Breast epithelium (tissue), 4 donors: ENCODE measurements at regions not wholly inside any gene's neighbourhood (a gene's known extent, or its start where the extent isn't known, plus 50 kb on each side); places are given as distances from the start of the nearest gene placed in this dataset.

Experiments used
- DNase-seq, 2 donors: peaks; one replicate each; pipeline ENCODE4 v3.0.0-alpha.2; 2019; ENCODE audit warnings: low spot score in 2 of 2
- H3K27ac ChIP-seq, 2 donors: fragments of 200-600 bp; sonication (generic) in 1 of 2; one replicate each; pipeline ENCODE4 v1.5.1; 2016 to 2019; ENCODE audit warnings: mild to moderate bottlenecking in 1 of 2
- H3K27me3 ChIP-seq, 2 donors: fragments of 200-600 bp; sonication (generic) in 1 of 2; one replicate each; pipeline versions ENCODE4 v1.5.1 to v1.6.0; 2017 to 2019; ENCODE audit warnings: control low read depth in 1 of 2, mild to moderate bottlenecking in 1 of 2
- H3K36me3 ChIP-seq: fragments of 200-600 bp; one replicate; pipeline ENCODE4 v1.5.1; 2019
- H3K4me1 ChIP-seq, 2 donors: fragments of 200-600 bp; sonication (generic); one replicate each; pipeline ENCODE4 v1.5.1; 2016 to 2019; ENCODE audit warnings: control low read depth in 1 of 2
- H3K4me3 ChIP-seq, 3 donors: fragments of 200-600 bp; sonication (generic); 1 replicate in 2 of 3; 2 replicates in 1 of 3; pipeline ENCODE4 v1.5.1; 2016 to 2019; ENCODE audit warnings: mild to moderate bottlenecking in 3 of 3, moderate library complexity in 2 of 3
- H3K9me3 ChIP-seq, 2 donors: fragments of 200-600 bp; sonication (generic) in 1 of 2; one replicate each; pipeline ENCODE4 v1.5.1; 2016 to 2019; ENCODE audit warnings: control low read depth in 1 of 2
- CTCF ChIP-seq, 3 donors: fragments of 450-650 bp; IDR thresholded peaks; one replicate each; pipeline ENCODE4 v1.5.1; 2016 to 2017; ENCODE audit warnings: antibody characterized with exemption in 3 of 3, mild to moderate bottlenecking in 3 of 3, moderate library complexity in 3 of 3
- POLR2A ChIP-seq: fragments of 450-650 bp; IDR thresholded peaks from one replicate; pipeline ENCODE4 v1.6.1; 2016; ENCODE audit warnings: antibody characterized with exemption, mild to moderate bottlenecking, moderate library complexity
- POLR2AphosphoS5 ChIP-seq, 3 donors: sonication (generic); formaldehyde crosslinking; IDR thresholded peaks; one replicate each; pipeline ENCODE4 v1.6.1; 2017; ENCODE audit warnings: antibody characterized with exemption in 3 of 3
- intact Hi-C: fragments of 100-400 bp; cut with DNase I; formaldehyde crosslinking; loops from one replicate; pipeline ENCODE4 v1.15.1; 2023; ENCODE audit warnings: low total_unique reads

DNA sequence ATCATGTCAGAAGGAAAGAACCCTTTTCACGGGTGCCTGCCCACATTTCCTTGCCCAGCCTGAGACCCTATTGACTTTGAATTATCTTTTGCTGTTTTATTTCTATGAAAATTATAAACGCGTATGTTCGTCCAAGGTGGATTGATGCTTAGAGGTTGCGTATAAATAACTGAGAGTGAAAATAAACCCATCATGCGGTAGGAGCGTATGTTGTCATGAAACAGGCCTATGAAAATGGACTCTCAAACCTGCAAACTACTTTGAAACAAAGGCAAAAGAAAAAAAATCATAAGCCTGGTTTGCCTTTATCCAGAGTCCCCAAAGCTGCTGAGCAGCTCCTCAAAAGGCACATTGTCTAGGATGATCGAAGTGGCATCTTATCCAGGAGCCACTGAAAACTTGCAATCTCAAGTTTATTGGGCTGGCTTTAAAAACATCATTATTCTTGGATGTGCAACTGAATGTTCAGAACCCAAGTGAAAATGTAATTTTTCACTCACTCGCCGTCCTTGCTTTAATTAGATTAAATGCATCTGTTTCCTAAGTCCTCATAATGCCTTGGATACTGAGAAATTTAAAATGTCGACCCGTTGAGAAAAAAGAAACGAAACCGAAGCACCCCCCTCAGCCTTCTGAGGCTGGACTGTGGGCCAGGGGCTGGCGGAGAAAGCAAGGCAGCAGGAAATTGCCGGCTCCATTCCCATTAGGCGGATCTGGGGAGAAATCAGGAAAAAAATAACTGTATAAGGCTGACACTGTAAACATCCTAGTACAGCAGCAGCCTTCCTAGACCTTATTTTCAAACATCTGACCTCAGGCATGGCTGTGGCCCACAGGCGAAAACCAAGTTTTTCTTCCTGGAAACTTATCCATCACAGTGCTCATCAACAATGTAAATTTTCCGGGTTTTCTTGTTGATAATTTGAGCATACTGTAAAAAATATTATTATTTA is 82.9 kb upstream of the PPARA start:
- intact Hi-C loops: no loop called here
- peak overlapping the region; percentile 30 to 98 (median 40) for H3K4me3 ChIP-seq
- peaks cover 0 to 10% of the 10 kb centered on the region in 2 donors for H3K4me1 ChIP-seq
- TF ChIP-seq POLR2AphosphoS5 (IDR thresholded peaks at IDR 0.05) (peak in 2 of 3 donors; percentile 26 to 54), CTCF (IDR thresholded peaks at IDR 0.05) (no peak), POLR2A (no peak)
- DNase-seq: peak; percentile 17 to 22
- no peaks in the 10 kb centered on the region for H3K36me3 ChIP-seq
- peak overlapping the region; percentile 100 for H3K27ac ChIP-seq
- no peaks in the 10 kb centered on the region for H3K27me3 ChIP-seq
- H3K9me3 ChIP-seq: no peaks in the 10 kb centered on the region

GRCh38 chr22:46068181-46068592 is 82.1 kb upstream of the PPARA start:
- H3K4me3 ChIP-seq: peak overlapping the region in 2 of 3 donors; percentile 85 to 98
- H3K36me3 ChIP-seq: no peaks in the 10 kb centered on the region
- H3K9me3 ChIP-seq: no peaks in the 10 kb centered on the region
- H3K4me1 ChIP-seq: peaks cover 0 to 6% of the 10 kb centered on the region in 2 donors
- no peak for DNase-seq
- no peaks in the 10 kb centered on the region for H3K27me3 ChIP-seq
- peak overlapping the region; percentile 100 for H3K27ac ChIP-seq
- TF ChIP-seq POLR2AphosphoS5 (IDR thresholded peaks at IDR 0.05) (no peak), POLR2A (no peak), CTCF (IDR thresholded peaks at IDR 0.05) (no peak)
- intact Hi-C loops: no loop called here

GRCh38 chr22:46068593-46069491 is 81.5 kb upstream of the PPARA start:
- intact Hi-C loops: no loop called here
- Histone ChIP-seq H3K27me3 (no peaks in the 10 kb centered on the region), H3K27ac (peak overlapping the region; percentile 100), H3K4me1 (no peaks in the 10 kb centered on the region), H3K36me3 (no peaks in the 10 kb centered on the region), H3K4me3 (peak overlapping the region; percentile 85 to 98 (median 91)), H3K9me3 (no peaks in the 10 kb centered on the region)
- no peak for TF ChIP-seq CTCF (IDR thresholded peaks at IDR 0.05)
- TF ChIP-seq POLR2A: no peak
- TF ChIP-seq POLR2AphosphoS5 (IDR thresholded peaks at IDR 0.05): no peak
- DNase-seq: peak; percentile 19 to 51

- Histone ChIP-seq H3K9me3 (no peaks in the 10 kb centered on the region), H3K27me3 (no peaks in the 10 kb centered on the region), H3K4me1 (no peaks in the 10 kb centered on the region), H3K4me3 (peak overlapping the region; percentile 85 to 98 (median 91)), H3K36me3 (no peaks in the 10 kb centered on the region), H3K27ac (peak overlapping the region; percentile 100)
- peak; percentile 41 to 83 (median 54) for TF ChIP-seq POLR2AphosphoS5 (IDR thresholded peaks at IDR 0.05)
- TF ChIP-seq CTCF (IDR thresholded peaks at IDR 0.05): peak in 2 of 3 donors; percentile 3 to 9
- TF ChIP-seq POLR2A: peak; percentile 58
- intact Hi-C loops: no loop called here
- peak; percentile 93 to 94 for DNase-seq
Observed at GRCh38 chr22:46069521-46070214, 80.7 kb upstream of the PPARA start.
